T-cell (primary cell): ENCODE measurements at regions not wholly inside any gene's neighbourhood (a gene's known extent, or its start where the extent isn't known, plus 50 kb on each side); places are given as distances from the start of the nearest gene placed in this dataset.

Experiments
- ATAC-seq, 4 experiments: fragments of 200-7000 bp in 3 of 4; fragments of 150-1000 bp in 1 of 4; cut with Tn5 transposase; replicated peaks in 1 of 4; 1 replicate in 3 of 4; 2 replicates in 1 of 4; pipeline ENCODE4 v1.10.0; 2021; ENCODE audit warnings: moderate library complexity in 3 of 4, mild to moderate bottlenecking in 2 of 4, moderate number of reproducible peaks in 1 of 4
- CTCF ChIA-PET, 2 donors: fragments of 300-600 bp; sonication (Branson Sonifier 250); formaldehyde crosslinking; loops; one replicate each; lab custom pipeline; 2022; ENCODE audit warnings: antibody characterized with exemption in 2 of 2; lab: Charles Lee
- POLR2A ChIA-PET, 2 donors: fragments of 300-600 bp; sonication (Branson Sonifier 250); formaldehyde crosslinking; loops; one replicate each; lab custom pipeline; 2022; ENCODE audit warnings: antibody characterized with exemption in 2 of 2; lab: Charles Lee
- DNase-seq, 35 experiments: peaks; one replicate each; pipeline versions ENCODE4 v3.0.0 to v3.0.0-alpha.2; 2013 to 2023
- H3K27ac ChIP-seq: one replicate; pipeline ENCODE4 v1.5.1; 2013; ENCODE audit warnings: low read length
- H3K27me3 ChIP-seq, 2 experiments: replicated peaks in 1 of 2; 1 replicate in 1 of 2; 2 replicates in 1 of 2; pipeline versions ENCODE4 v1.6.1 to v1.7.0; 2013; ENCODE audit warnings: low read length in 1 of 2, mixed read lengths in 1 of 2; ENCODE audit not compliant: control insufficient read depth in 2 of 2, insufficient read depth in 2 of 2; ENCODE audit errors: extremely low read depth in 1 of 2
- H3K36me3 ChIP-seq, 2 donors: 1 replicate in 1 of 2; 2 replicates in 1 of 2; pipeline versions ENCODE4 v1.6.1 to v1.7.0; 2013; ENCODE audit warnings: low read length in 1 of 2; ENCODE audit not compliant: control insufficient read depth in 2 of 2, insufficient read depth in 1 of 2; ENCODE audit errors: extremely low read depth in 1 of 2
- H3K4me1 ChIP-seq, 2 experiments: 1 replicate in 1 of 2; 2 replicates in 1 of 2; pipeline versions ENCODE4 v1.6.1 to v1.7.0; 2013; ENCODE audit warnings: low read length in 2 of 2, mixed read lengths in 1 of 2; ENCODE audit not compliant: insufficient read depth in 2 of 2, control insufficient read depth in 1 of 2; ENCODE audit errors: extremely low read depth in 1 of 2
- H3K4me3 ChIP-seq, 2 donors: 1 replicate in 1 of 2; 2 replicates in 1 of 2; pipeline versions ENCODE4 v1.5.1 to v1.7.0; 2013; ENCODE audit warnings: mild to moderate bottlenecking in 2 of 2, low read length in 1 of 2, moderate library complexity in 1 of 2; ENCODE audit not compliant: control insufficient read depth in 1 of 2; ENCODE audit errors: extremely low read depth in 1 of 2
- H3K9me3 ChIP-seq: 2 replicates; pipeline ENCODE4 v1.7.0; 2013
- H3K27ac Mint-ChIP-seq, 2 donors: one replicate each; pipeline ENCODE4 v1.8.0; 2020 to 2021; ENCODE audit warnings: mild to moderate bottlenecking in 2 of 2, mixed read lengths in 2 of 2
- H3K27me3 Mint-ChIP-seq, 2 donors: one replicate each; pipeline ENCODE4 v1.8.0; 2021 to 2022; ENCODE audit warnings: mixed read lengths in 2 of 2
- H3K36me3 Mint-ChIP-seq: one replicate; pipeline ENCODE4 v1.8.0; 2021; ENCODE audit warnings: mixed read lengths
- H3K4me1 Mint-ChIP-seq, 3 donors: one replicate each; pipeline ENCODE4 v1.8.0; 2020 to 2022; ENCODE audit warnings: mixed read lengths in 3 of 3, mild to moderate bottlenecking in 1 of 3
- H3K4me3 Mint-ChIP-seq, 3 donors: one replicate each; pipeline ENCODE4 v1.8.0; 2020 to 2022; ENCODE audit warnings: mild to moderate bottlenecking in 3 of 3, mixed read lengths in 3 of 3, moderate library complexity in 3 of 3
- H3K9me3 Mint-ChIP-seq, 3 donors: one replicate each; pipeline ENCODE4 v1.8.0; 2020 to 2022; ENCODE audit warnings: mixed read lengths in 3 of 3
- WGBS: methylation state at CpG from one replicate; pipeline ENCODE4 v1.1.5; 2013; ENCODE audit warnings: missing lambda C conversion rate; ENCODE audit not compliant: insufficient coverage; 5-methylcytosine and 5-hydroxymethylcytosine counted together

DNA sequence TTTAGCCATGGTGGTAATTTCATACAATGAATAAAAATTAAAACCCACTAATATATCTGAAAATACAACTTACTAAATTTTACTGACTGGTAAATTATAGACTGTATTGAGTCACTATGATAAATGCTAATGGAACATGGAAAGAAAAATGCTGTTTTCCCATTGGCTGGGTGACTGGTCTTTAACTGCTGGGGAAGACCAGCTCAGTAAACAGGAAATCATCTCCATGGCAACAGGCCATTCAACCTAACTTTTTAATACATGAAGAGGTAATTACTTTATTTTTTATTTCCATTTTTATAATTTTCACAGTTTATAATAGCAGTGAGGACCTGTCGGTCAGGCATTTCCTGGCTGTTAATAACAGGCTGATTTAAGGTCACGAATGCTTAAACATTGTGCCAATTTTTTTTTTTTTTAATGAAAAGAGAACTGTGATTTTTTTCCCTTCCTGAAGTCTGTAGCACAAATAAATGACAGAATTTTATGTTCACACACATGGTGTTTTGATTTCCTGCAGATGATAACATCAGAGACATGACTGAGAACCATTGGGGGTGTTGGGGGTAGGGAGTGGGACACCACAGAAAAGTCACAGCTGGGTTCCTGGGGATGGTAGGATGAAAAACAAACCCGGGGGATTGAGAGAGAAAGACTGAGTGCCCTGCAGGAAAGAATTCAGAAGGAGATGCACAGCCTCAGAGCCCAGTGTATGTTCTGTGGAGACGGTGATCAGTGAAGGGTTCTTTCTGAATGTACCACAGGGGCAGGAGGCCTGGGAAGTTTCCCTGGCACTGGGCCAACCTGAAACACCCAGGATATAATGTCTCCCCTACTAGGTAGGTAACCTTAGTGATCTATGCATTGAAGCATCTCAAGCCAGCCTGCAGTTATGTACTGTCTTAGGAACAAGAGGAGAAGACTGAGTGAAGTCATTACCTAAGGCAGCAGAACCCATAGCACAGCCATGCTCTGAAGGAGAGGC is 297.1 kb downstream of the COG6 start:
- peak in 3 of 35 experiments; percentile 4 to 49 (median 6) for DNase-seq
- Histone ChIP-seq H3K27me3 (no peaks in the 10 kb centered on the region), H3K4me3 (no peak overlapping the region), H3K27ac (peak overlapping the region; percentile 35), H3K4me1 (peaks cover 12 to 23% of the 10 kb centered on the region in 2 experiments), H3K36me3 (no peaks in the 10 kb centered on the region), H3K9me3 (no peaks in the 10 kb centered on the region)
- H3K27me3 Mint-ChIP-seq: no peaks in the 10 kb centered on the region
- ATAC-seq: peak; percentile 33 to 67 (median 42)
- peak overlapping the region in 2 of 3 donors; percentile 7 to 35 for H3K4me3 Mint-ChIP-seq
- H3K9me3 Mint-ChIP-seq: no peaks in the 10 kb centered on the region
- H3K27ac Mint-ChIP-seq: peak overlapping the region; percentile 85 to 94
- 0% methylated on average over 1 of the region's 4 CpGs for WGBS
- ChIA-PET CTCF (interaction anchor here (0.7 to 1.5 kb wide), 2 partner anchors 14 to 416 kb away, joined by 4 read pairs; no protein-coding TSS in a partner anchor), POLR2A (no interaction called here)
- peaks cover 40 to 56% (median 47%) of the 10 kb centered on the region in 3 donors for H3K4me1 Mint-ChIP-seq
- no peaks in the 10 kb centered on the region for H3K36me3 Mint-ChIP-seq

DNA sequence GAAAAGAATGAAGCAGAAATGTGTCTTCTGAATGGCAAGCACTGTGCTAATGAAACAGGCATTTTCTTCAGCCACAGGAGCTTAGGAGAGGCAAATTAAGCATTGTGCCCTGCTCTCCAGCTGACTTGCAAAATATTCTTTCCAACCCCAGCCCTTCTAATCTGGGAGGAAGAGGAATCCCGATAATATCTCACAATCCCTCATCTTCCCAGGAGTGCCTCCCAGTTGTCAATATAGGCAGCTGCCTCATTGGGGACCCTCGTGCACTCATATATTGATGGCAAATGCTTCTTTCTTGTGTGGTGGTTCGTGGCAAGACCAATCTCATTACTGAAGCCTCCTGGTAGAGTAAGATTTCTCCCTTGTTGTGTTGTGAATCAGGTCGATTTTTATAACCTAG is 299.0 kb downstream of the COG6 start:
- Mint-ChIP-seq H3K4me1 (peaks cover 51 to 68% (median 58%) of the 10 kb centered on the region in 3 donors), H3K4me3 (no peak overlapping the region), H3K27ac (no peak overlapping the region), H3K36me3 (no peaks in the 10 kb centered on the region), H3K27me3 (no peaks in the 10 kb centered on the region), H3K9me3 (no peaks in the 10 kb centered on the region)
- H3K4me1 ChIP-seq: peaks cover 16 to 27% of the 10 kb centered on the region in 2 experiments
- H3K27me3 ChIP-seq: no peaks in the 10 kb centered on the region
- CTCF ChIA-PET: interaction anchor here in 1 of 2 donors (1.0 kb wide), 1 partner anchor 8 kb away, joined by 3 read pairs; no protein-coding TSS in a partner anchor
- no peaks in the 10 kb centered on the region for H3K36me3 ChIP-seq
- no peak overlapping the region for H3K27ac ChIP-seq
- POLR2A ChIA-PET: no interaction called here
- no CpG with 5 or more reads among the region's 4 CpGs for WGBS
- ATAC-seq (no peak), DNase-seq (no peak)
- H3K9me3 ChIP-seq: no peaks in the 10 kb centered on the region
- no peak overlapping the region for H3K4me3 ChIP-seq

DNA sequence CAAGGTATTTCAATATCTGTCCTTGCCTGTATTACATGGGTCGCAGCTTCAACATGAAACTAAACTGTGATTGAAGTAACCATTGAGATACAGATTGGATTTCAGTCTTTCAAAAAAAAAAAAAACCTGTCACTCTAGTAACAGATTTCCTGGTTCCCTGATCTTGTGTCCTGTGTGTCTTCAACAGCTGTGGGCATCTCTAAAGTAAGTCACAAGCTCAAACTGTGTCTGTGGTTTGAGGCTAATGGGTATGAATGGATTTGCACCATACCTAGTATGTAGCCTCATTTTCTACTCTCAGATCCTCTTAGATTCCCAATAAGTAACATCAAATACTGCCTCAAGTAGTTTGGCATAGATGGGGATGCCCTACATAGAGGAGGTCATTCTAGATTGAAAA is 300.1 kb downstream of the COG6 start:
- DNase-seq: no peak
- WGBS: no CpG with 5 or more reads among the region's 1 CpG
- Histone ChIP-seq H3K27me3 (no peaks in the 10 kb centered on the region), H3K4me3 (no peak overlapping the region), H3K27ac (no peak overlapping the region), H3K4me1 (peaks cover 16 to 29% of the 10 kb centered on the region in 2 experiments), H3K36me3 (no peaks in the 10 kb centered on the region), H3K9me3 (no peaks in the 10 kb centered on the region)
- Mint-ChIP-seq H3K27ac (peak overlapping the region; percentile 38 to 75), H3K36me3 (no peaks in the 10 kb centered on the region), H3K9me3 (no peaks in the 10 kb centered on the region), H3K27me3 (no peaks in the 10 kb centered on the region), H3K4me1 (peaks cover 51 to 74% (median 68%) of the 10 kb centered on the region in 3 donors), H3K4me3 (no peak overlapping the region)
- ATAC-seq: no peak
- ChIA-PET CTCF (interaction anchor here in 1 of 2 donors (0.5 to 1.3 kb wide), 3 partner anchors 13 to 728 kb away, joined by 3 to 4 read pairs (median 3); no protein-coding TSS in a partner anchor), POLR2A (interaction anchor here in 1 of 2 donors (0.7 kb wide), 1 partner anchor 129 kb away, joined by 7 read pairs; no protein-coding TSS in a partner anchor)

DNA sequence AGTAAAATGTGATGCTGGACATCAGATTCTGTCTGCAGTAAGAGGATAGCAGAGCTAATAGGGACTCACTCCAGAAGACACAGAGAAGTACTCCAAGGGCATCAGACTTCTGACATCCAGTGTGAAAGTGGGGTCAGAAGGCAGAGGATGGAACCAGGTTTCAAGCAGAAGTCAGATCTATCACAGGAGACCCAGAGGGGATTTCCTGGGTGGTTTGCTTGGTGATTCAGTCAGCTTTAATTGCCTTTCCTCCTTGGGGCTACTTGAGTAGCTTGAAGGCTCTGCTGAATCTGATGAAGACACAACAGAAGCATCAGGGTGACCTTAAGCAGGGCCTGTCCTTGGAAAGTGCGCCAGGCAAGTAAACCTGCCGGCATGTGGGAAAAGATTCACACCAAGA is 300.6 kb downstream of the COG6 start:
- CTCF ChIA-PET: interaction anchor here in 1 of 2 donors (1.3 kb wide), 1 partner anchor 13 kb away, joined by 4 read pairs; no protein-coding TSS in a partner anchor
- H3K4me3 ChIP-seq: no peak overlapping the region
- ATAC-seq (peak; percentile 62 to 70 (median 64)), DNase-seq (peak in 8 of 35 experiments; percentile 2 to 57 (median 6))
- H3K9me3 ChIP-seq: no peaks in the 10 kb centered on the region
- no peaks in the 10 kb centered on the region for H3K36me3 Mint-ChIP-seq
- H3K4me1 Mint-ChIP-seq: peaks cover 51 to 71% (median 67%) of the 10 kb centered on the region in 3 donors
- peak overlapping the region; percentile 38 to 75 for H3K27ac Mint-ChIP-seq
- no peak overlapping the region for H3K27ac ChIP-seq
- no peaks in the 10 kb centered on the region for H3K36me3 ChIP-seq
- H3K27me3 ChIP-seq: no peaks in the 10 kb centered on the region
- no peaks in the 10 kb centered on the region for H3K9me3 Mint-ChIP-seq
- POLR2A ChIA-PET: interaction anchor here in 1 of 2 donors (0.7 kb wide), 1 partner anchor 130 kb away, joined by 7 read pairs; no protein-coding TSS in a partner anchor
- H3K27me3 Mint-ChIP-seq: no peaks in the 10 kb centered on the region
- H3K4me1 ChIP-seq: peaks cover 16 to 29% of the 10 kb centered on the region in 2 experiments
- no CpG with 5 or more reads among the region's 2 CpGs for WGBS
- peak overlapping the region in 2 of 3 donors; percentile 3 to 77 for H3K4me3 Mint-ChIP-seq

DNA sequence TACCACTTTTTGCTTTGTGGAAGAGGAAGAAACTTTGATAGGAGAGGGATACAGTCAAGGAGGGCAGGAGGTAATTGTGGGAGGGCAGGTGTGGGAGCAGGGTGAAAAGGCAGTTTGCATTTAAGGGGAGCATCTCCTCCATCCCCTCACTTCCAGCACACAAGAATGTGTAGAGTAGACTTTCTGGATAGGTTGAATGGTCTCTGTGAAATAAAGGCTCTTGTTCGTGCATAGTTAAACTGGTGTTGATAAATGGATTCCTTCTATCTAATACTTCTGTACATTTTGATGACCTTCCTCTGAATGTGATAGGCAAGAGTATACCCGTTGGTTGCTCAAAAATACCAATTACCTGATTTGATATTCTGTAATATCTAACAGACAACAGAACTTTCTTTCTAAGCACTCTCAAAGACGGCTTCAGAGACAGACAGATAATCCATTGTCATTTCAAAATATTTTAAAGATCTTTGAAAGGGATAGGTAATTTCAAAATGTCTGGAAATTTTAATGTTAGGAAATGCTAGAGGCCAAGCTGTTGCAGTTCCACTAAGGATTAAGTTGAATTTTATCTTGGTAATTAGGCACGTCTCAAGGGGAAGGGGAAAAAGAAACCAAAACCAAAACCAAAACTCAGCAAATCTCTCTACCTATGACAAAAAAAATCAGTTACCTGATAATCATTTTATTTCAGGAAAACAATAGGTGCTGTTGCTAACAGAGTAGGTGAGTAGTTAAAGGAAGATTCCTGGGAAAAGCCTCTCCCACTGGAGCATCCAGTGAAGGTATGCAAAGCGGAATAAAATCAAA is 302.6 kb downstream of the COG6 start:
- Mint-ChIP-seq H3K4me3 (peak overlapping the region; percentile 76 to 78 (median 77)), H3K27me3 (no peaks in the 10 kb centered on the region), H3K4me1 (peaks cover 42 to 52% (median 47%) of the 10 kb centered on the region in 3 donors), H3K27ac (peak overlapping the region; percentile 85 to 86), H3K9me3 (no peaks in the 10 kb centered on the region), H3K36me3 (no peaks in the 10 kb centered on the region)
- peak; percentile 28 to 68 (median 60) for ATAC-seq
- H3K27me3 ChIP-seq: no peaks in the 10 kb centered on the region
- WGBS: no CpG with 5 or more reads among the region's 5 CpGs
- DNase-seq: peak in 1 of 35 experiments; percentile 49
- H3K4me1 ChIP-seq: peaks cover 9 to 20% of the 10 kb centered on the region in 2 experiments
- no peaks in the 10 kb centered on the region for H3K9me3 ChIP-seq
- H3K36me3 ChIP-seq: no peaks in the 10 kb centered on the region
- H3K27ac ChIP-seq: peak overlapping the region; percentile 62
- peak overlapping the region; percentile 19 to 40 for H3K4me3 ChIP-seq
- POLR2A ChIA-PET: no interaction called here
- CTCF ChIA-PET: interaction anchor here (0.8 to 1.0 kb wide), 2 partner anchors 15 to 16 kb away, joined by 3 to 5 read pairs; no protein-coding TSS in a partner anchor
